ENCODE measurements at regions not wholly inside any gene's neighbourhood (a gene's known extent, or its start where the extent isn't known, plus 50 kb on each side); places are given as distances from the start of the nearest gene placed in this dataset.

DNA sequence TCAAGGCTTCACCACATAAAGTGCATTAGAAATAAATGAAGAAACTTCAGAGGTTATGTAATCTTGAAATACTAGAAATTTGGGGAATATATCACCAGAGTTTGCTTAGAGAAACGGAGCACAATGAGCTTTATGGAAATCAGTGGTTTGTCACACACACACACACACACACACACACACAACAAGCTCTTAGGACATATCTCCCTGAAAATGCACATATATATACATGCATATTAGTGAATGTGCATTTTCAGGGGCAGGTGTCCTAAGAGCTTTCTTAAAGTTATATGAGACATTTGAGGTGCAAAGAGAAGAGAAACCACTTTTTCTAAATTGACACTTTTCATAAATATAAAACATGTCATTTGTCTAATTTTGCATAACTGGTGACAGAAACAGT is 93.7 kb upstream of the CARD18 start:
- DNase-seq (ENCODE audit: low read depth, low spot score), result no peak

DNA sequence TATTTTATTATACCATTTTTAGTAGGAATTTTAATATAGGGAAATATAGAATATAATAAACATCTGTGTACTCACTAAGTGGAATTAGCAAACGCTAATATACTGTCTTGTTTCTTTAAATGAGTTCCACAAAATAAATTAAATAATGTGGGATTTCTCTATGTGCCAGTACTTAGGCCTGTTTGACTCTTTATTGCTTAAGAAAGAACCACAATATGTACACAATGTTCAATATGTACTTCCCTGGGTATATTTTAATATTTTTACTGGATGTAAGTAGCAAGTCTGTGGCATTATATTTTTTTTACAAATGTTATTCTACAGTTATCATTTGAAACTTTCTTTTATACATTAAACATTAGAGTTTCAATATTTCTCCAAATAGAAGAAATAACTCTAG is 92.5 kb upstream of the CARD18 start:
- DNase-seq (ENCODE audit: low read depth, low spot score), result no peak

DNA sequence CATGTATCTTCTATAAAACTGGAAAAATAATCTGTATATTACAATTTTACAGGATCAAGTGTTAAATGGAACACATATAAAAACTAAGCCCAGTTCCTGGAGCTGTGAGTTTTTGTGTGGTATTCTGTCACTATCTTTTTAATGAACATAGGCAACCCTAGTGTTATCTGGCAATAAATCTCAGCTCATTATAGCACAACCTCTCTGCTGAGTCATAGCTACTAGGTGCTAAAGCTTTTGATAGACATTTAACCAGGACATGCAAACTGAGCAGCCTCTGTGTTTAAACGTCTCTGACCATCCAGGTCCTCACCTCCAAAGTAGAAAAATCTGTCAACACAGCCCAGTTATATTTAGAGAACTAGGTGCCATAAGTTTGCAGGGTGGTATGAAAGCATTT is 91.0 kb upstream of the CARD18 start:
- no peak for DNase-seq (ENCODE audit: low read depth, low spot score)

DNA sequence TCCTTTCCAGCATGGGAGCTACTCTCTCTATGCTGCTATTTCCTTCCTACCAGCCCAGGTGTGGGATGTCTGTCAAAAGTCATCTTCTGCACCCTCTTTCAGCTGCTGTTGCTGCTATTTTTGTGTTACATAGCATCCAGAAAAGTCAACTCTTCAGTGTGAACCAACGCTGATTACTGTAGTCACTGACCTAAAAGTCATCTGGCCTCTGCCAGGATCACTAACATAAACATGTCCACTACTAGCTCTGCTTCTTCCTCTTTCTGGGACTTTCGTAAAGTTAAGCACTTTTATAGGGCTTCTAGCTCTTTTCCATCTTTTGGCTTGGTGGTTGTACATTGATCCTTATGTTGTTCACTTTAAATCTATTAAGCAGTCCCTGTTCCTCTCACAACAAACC is 90.2 kb upstream of the CARD18 start:
- no peak for DNase-seq (ENCODE audit: low read depth, low spot score)

DNA sequence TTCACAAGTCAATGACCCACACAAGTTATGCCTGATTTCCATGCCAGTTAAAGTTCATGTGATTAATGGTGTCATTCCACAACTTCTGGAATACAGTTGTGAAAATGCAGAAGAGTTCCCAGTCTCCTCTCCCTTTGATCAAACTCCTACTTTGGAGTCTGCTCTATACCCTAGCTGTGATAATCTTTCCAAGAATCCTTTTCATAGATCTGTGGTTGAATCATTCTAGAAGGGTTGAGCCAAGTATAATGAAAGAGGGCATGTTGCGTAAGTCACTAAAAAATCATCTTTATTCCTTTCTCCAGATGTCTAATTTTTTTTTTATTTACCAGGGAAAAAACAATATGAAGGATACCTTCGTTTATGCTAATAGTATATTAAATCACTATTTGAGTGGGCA is 89.7 kb upstream of the CARD18 start:
- DNase-seq (ENCODE audit: low read depth, low spot score), result no peak

DNA sequence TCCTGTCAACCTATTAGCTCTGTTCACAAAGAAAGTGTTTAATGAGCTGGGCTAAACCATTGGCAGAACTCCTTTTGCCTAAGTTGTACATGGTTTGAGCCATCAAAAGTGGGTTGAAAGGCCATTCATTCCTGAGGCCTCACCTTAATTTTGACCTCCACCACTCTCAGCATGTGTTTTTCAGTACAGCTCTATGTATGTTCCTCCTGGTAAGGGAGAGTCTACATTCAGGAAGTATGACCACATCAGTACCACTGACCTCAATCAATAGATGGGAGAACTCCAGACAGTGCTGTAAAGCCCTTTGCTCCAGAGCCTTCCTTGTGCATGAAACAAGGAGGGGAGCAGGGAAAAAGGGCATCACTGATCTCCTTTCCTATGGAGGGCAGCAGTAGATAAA is 87.8 kb upstream of the CARD18 start:
- no peak for DNase-seq (ENCODE audit: low read depth, low spot score)

DNA sequence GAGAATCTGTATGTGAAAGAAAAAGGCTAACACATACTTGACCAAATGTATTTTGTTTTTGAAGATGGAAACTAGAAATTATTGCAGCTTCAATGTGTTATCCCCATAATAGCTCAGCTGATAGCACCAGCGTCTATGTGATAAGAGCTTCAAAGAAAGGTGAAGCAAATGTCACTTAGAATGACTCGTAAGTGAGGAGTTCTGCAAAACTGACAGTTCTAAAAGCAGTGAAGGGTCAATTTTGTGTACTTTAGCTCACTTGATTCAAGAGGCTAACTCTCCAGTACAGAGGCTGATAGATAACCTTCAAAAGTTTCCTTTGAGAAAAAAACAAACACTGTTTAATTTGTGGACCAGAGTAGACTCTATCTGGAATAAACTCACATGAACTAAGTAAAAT is 87.2 kb upstream of the CARD18 start:
- no peak for DNase-seq (ENCODE audit: low read depth, low spot score)

DNA sequence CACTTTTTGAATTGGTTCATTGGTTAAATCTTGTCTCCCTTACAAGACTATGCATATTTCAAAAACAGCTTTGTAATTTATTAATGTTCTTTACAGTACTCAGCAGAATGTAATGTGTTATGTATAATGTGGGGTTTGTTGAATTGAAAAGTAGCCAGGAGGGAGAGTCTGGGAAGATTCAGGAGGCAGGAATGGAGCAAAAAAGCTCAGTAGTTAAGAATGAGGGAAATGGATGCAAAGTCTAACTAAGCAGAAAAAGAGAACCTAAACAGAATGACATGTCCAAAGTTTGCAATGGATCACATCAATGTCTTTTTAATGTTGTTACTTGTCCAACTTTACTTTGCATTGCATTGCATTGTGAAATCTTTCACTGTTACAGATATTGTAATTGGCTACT is 86.5 kb upstream of the CARD18 start:
- no peak for DNase-seq (ENCODE audit: low read depth, low spot score)

DNA sequence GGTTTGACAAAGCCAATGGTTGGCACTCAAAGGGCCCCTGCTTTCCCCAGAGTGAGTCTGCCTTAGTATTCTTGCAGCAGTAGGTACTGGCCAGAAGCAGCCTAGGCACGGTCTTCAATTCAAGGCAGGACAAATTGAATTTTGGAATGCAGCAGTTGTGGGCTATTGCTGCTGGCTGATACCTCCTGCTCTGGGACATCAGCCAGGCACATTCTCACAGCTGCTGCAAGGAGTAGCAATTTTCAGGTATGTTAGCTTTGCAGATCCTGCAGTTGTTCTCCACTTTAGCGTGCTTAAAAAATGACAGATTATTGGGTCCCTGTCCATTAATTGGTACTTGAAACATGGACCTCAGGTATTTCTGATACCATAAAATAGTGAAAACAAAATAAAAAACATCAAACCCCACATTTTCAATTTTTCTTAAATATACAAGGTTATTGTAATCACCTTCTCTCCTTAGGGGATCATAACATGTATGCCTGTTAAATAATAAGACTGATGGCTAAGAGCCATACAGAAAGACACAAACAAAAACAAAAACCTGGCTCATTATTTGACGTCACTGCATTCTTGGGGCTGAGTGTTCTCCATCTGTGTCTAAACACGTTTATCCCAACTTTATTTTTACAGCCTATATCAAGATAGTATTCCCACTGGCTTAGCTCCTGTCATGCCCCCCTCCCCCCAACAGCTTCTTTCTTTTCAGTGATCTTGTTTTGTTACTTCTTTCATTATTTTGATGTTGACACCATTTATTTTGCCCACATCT is 85.1 kb upstream of the CARD18 start:
- no peak for DNase-seq (ENCODE audit: low read depth, low spot score)

DNA sequence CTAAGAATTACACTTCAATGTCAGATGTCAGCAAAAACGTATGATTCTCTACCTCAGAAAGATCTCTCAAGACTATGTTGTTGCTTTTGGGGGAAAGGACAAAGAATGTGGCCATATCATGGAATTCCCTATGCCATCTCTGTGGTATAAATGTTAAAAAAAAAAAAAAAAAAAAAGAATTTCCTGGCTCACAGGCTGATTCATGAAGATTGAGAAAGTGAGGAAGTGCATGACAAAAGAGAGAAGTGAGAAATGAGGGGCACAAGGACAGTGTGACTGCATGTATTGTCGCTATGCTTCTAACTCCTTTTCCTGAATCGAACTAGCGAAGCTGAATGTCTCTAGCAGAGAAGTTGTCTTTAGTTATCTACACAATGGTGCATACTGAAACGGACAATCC is 80.6 kb upstream of the CARD18 start:
- DNase-seq (ENCODE audit: low read depth, low spot score), result no peak

DNA sequence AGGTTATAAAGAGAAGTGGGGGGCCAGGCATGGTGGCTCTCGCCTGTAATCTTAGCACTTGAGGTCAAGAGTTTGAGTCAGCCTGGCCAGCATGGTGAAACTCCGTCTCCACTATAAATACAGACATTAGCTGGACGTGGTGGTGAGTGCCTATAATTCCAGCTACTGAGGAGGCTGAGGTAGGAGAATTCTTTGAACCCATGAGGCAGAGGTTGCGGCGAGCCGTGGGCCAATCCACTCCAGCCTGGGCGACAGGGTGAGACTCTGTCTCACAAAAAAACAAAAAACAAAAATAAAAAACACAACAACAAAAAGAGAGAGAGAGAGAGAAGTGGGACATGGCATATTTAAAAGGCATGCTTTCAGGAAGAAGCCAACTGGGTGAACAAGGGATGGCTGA is 80.1 kb upstream of the CARD18 start:
- no peak for DNase-seq (ENCODE audit: low read depth, low spot score)

DNA sequence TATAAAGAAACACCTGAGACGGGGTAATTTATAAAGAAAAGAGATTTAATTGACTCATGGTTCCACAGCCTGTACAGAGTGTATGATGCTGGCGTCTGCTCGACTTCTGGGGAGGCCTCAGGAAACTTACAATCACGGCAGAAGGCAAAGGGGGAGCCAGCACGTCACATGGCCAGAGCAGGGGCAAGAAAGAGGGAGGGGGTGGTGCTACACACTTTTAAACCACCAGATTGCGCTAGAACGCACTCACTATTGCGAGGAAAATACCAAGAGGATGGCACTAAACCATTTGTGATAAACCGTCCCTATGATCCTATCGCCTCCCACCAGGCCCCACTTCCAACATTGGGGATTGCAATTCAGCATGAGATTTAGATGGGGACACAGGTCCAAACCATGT is 79.7 kb upstream of the CARD18 start:
- DNase-seq (ENCODE audit: low read depth, low spot score), result no peak

DNA sequence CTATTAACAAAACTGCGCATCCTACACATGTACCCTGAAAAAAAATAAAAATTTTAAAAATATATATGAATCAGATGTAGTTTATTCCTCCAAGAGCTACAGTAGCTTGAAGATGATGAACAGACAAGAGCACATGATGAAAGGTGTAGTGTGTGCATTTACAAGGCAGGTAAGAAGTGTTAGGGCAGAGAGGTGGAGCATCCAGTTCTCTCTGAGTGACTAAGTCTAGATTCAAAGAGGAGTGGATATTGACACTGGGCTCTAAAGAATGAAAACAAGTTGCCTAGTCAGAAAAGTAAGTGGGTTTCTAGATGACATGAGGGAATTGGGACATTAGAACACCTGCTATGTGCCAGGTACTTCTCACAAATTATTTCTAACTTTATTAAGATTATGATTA is 76.0 kb upstream of the CARD18 start:
- DNase-seq (ENCODE audit: low read depth, low spot score), result no peak

DNA sequence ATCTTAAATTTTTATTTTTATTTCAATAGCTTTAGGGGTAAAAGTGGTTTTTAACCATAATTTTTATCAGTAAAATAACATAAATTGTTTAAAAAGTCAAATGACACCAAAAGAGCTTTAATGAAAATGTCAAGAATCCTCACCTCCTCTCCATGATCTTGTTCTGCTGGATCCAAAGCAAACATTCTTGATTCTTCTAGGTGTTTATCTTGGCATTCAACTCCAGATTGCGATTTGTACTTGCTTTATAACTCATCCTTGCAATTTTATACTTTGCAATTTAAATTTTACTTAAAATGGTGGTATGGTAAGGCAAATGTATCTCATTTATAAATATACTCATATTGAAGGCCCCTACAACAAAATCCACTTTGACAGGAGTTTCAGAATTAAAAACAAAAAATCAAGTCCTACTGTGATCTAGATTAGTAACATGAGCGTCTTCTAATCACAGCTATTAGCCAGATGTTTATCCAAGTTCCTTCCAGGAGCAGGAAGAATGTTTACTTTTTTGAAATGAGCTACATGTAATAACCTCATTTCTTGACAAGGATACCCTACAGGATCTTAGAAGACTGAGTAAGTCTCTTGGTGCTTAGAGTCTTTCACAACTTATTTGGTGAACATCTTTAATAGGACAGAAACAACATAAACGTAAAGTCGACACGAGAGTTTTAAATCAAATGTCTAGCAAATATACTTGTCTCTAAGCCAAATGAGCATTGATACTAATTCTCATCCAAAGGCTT is 72.4 kb upstream of the CARD18 start:
- DNase-seq (ENCODE audit: low read depth, low spot score), result peak; percentile 51

DNA sequence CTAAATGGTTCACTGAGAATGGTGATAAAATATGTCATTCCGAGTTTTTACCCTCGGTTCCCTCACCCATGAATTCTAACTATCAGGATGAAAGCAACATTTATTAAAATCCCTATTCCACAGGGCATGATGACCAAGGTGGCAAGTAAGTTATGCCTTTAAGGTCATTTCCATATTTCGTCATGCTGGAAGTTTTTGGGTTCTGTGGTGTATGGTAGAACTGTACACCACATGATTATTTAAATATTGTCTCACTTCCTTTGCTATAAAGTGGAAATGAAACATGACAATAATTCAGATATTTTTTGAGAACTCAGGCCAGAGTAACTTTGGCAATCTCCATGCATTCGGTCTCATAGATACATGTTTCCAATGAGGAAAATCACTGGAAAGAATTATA is 68.5 kb upstream of the CARD18 start:
- DNase-seq (ENCODE audit: low read depth, low spot score), result no peak

DNA sequence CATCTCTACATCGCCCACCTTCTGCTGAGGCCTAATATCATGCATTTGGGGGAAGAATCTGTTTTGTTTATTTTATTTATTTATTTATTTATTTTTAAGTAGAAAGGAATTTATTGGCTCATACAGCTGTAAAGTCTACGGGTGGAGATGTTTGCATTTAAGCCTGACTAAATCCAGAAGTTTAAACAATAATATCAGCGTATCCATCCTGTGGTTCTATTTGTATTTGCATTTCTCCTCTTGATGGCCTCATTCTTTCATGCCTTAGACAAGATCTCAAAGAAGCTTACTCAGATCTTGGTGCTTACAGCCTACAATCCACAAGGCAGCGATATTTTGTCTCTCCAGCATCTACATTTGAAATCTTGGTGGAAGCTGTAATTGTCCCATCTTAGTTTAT is 67.1 kb upstream of the CARD18 start:
- DNase-seq (ENCODE audit: low read depth, low spot score), result no peak

DNA sequence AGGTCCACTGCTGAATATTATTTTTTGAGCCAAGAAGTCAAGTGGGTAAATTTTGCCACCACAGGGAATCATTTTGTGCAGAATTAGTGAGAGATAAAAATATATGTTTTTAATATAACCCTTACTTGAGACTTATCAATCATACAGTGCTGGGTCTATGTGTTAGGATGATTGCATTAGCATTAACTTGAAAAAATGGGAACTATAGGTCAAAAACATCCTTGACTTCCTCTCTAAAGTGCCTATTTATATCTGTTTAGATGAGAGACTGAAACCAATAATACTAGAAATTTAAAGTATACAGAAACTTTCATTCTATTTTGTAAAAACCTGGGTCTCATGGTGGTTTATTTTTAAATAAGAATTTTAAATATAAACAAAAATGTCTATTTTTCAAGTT is 65.1 kb upstream of the CARD18 start:
- no peak for DNase-seq (ENCODE audit: low read depth, low spot score)

DNA sequence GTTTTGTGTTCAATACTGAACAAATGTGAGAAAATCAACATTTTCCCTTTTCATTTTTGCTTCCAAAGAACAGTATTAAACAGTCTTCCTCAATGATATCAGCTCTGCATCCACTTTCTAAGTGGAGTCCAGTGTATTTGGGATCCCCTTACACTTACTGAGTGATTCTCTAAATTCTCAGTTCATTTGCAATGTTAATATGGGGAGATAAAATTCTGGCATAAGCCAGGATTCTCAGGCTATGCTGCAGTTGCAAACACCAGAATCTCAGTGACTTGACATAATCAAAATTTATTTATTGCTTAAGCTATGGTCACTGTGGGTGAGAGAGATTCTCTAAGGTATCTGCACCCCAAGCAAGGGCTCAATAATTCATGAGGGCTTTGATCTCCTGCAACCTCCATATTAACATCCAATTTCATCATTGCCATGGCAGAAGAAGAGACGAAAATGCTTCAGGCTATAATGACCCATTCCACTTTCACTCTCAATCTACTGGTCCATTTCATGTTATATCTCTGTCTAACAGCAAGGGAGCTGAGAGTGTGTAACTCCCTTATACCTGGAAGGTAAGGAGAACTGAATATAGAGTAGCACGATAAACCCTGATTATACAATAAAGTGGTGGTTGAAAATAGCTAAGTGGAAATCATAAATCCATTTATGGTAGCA is 64.1 kb upstream of the CARD18 start:
- DNase-seq (ENCODE audit: low read depth, low spot score), result no peak

DNA sequence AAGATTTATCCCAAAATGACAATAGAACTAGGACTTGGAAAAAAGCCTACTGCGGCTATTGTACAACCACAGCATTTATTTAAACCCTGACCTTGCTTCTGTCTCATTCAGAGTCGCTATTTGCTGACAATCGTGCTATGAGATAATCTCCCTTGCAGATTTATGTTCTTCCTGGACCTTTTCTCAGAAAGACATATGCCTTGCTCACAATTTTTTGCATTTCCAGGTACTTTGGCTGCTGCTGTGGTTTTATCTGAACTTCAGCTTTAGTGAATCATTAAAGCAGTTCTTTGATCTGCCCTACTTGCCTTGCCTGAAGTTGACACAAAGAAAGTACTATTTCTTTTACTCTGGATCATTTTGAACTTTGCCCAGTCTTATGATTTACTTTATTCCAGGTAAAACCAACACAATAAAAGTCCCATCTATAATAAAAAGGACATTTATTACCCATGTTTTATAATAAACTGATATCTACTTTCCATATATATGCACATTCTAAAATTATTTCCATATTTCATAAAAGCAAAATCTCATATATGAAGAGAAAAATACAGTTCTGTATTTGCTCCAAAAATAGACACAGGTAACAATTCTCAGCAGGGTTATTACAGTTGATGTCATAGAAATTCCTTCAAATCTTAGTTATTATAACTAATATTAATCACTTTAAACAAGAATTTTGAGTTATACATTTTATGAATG is 63.4 kb upstream of the CARD18 start:
- no peak for DNase-seq (ENCODE audit: low read depth, low spot score)

DNA sequence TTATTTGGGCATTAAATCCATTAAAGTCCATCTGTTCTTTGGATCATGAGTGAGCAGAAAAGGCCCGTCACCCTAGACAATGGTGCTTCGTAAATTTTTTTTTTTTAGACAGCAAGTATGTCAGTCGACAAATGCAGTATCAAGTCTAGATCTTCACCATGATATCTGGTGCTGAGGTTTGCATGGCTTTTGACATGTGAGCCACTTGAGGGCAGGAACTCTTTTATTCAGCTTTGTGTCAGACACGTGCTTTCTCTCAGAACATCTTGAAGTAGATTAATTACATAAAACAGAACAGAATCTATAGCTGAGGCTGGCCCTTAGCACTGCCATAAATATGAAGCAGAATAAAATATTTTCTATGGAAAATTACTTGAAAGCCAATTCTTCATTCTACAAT is 62.9 kb upstream of the CARD18 start:
- DNase-seq (ENCODE audit: low read depth, low spot score), result no peak

DNA sequence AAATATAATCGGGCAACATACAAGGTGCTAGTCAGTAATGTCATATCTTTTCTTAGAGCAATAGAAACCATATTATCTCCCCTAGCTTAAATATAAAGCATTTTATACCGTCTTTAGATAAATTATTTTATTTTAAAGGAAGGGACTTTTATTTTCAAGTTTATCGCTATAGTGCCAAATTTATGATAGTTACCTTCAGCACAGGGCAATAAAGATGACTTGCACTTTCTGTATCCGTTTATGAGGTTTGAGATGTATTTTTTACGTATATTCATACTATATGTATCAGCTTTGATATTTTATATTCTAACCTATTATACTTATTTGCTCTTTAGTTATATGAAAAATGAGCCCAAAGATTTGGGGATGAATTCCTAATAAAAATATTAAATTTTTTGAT is 61.6 kb upstream of the CARD18 start:
- no peak for DNase-seq (ENCODE audit: low read depth, low spot score)

DNA sequence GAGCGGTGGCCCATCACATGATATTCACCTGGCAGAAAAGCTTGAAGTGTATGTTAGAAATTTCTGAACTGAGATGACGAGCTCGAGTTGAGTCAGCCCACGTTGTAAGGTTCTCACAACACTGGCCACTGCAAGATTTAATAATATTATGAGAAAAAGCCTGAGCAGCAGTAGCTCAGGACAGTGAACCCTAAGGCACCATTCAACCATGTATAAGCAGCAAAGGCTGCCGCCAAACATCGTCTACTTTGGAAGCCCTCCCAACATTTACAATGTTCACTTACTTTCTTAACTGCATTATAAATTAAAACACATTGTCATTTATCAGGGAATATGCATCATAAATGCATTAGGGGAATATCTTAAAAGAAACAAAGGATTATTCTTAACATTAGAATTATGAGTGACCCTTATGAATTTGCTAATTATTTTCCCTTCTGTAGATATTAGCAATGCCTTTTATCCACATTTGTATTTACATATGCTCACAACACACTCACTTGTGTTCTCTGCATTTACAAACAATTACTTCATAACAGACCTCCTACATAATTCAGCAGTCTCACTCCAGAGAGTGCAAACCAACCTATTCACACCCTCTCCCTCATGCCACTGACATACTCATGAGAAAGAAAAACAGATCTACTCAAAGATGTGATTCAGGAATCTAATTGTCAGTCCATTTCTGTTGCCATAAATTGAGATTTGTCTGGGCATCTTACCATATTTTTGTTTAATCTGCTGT is 57.7 kb upstream of the CARD18 start:
- no peak for DNase-seq (ENCODE audit: low read depth, low spot score)

All from smooth muscle cell of the brain vasculature (primary cell).